A549 (cell line): ENCODE measurements at regions not wholly inside any gene's neighbourhood (a gene's known extent, or its start where the extent isn't known, plus 50 kb on each side); places are given as distances from the start of the nearest gene placed in this dataset.
A peak's percentile ranks its signal among the peaks of the same experiment; 100 is the strongest.
"Not testable (repeated sequence)": the region's sequence is repeated elsewhere in the genome, so short reads cannot be mapped to it uniquely, and the experiment has no call there.

Experiments
- ATAC-seq, 2 experiments: fragments of 200-7000 bp in 1 of 2; fragments of >200 bp in 1 of 2; cut with Nextera tagmentation in 1 of 2; cut with Tn5 transposase in 1 of 2; 3 replicates each; pipeline versions ENCODE4 v1.8.0 to v1.9.1; 2018 to 2020; ENCODE audit warnings: mild to moderate bottlenecking in 1 of 2, moderate library complexity in 1 of 2
- CTCF ChIA-PET: fragments of 300-600 bp; sonication (Branson Sonifier 250); formaldehyde crosslinking; extraction: SDS; loops from one replicate; lab custom pipeline; 2021; ENCODE audit warnings: antibody characterized with exemption, inconsistent platforms; lab: Yijun Ruan, JAX
- POLR2A ChIA-PET: fragments of 350-600 bp; formaldehyde crosslinking; extraction: SDS; loops from one replicate; lab custom pipeline; 2021; ENCODE audit warnings: antibody characterized with exemption, inconsistent platforms; lab: Yijun Ruan, JAX
- DNase-seq, 2 experiments: peaks; one replicate each; pipeline versions ENCODE4 v3.0.0 to v3.0.0-alpha.2; 2011 to 2016; ENCODE audit warnings: low read depth in 1 of 2, low spot score in 1 of 2
- FAIRE-seq: peaks from 2 replicates; lab custom pipeline; 2011; peaks lifted over from hg19 to GRCh38; lab: Jason Lieb, UNC
- H3K27ac ChIP-seq, 2 experiments: fragments of >200 bp; sonication (Bioruptor Twin); formaldehyde crosslinking; 3 replicates each; pipeline ENCODE4 v1.5.1; 2016 to 2017
- H3K4me1 ChIP-seq: fragments of >200 bp; sonication (Bioruptor Twin); formaldehyde crosslinking; 3 replicates; pipeline ENCODE4 v1.6.1; 2016
- H3K4me2 ChIP-seq: fragments of >200 bp; sonication (Bioruptor Twin); formaldehyde crosslinking; 3 replicates; pipeline ENCODE4 v1.6.1; 2016
- H3K4me3 ChIP-seq: fragments of >200 bp; sonication (Bioruptor Twin); formaldehyde crosslinking; 3 replicates; pipeline ENCODE4 v1.5.1; 2016
- H3K9me3 ChIP-seq: fragments of >200 bp; sonication (Bioruptor Twin); formaldehyde crosslinking; 3 replicates; pipeline ENCODE4 v1.6.1; 2016
- BHLHE40 ChIP-seq: IDR thresholded peaks from 2 replicates; pipeline ENCODE4 v1.6.1; 2012; ENCODE audit warnings: low read depth, low read length, inconsistent platforms
- CEBPB ChIP-seq, 2 experiments: fragments of >200 bp in 1 of 2; sonication (Bioruptor Twin) in 1 of 2; formaldehyde crosslinking in 1 of 2; IDR thresholded peaks; 2 replicates each; pipeline ENCODE4 v1.6.1; 2012 to 2016
- EHF ChIP-seq: fragments of 250-450 bp; sonication (Bioruptor Pico); IDR thresholded peaks from 2 replicates; pipeline ENCODE4 v1.5.0; 2020; ENCODE audit warnings: mild to moderate bottlenecking
- EHMT2 ChIP-seq: fragments of 200-600 bp; sonication (generic); IDR thresholded peaks from 2 replicates; pipeline ENCODE4 v1.6.1; 2016; ENCODE audit warnings: antibody characterized with exemption, low read depth, mild to moderate bottlenecking, moderate library complexity
- ELK1 ChIP-seq: fragments of 150-350 bp; IDR thresholded peaks from 2 replicates; pipeline ENCODE4 v1.6.1; 2014; ENCODE audit warnings: low read depth, mild to moderate bottlenecking, low read length
- ESRRA ChIP-seq: fragments of 150-350 bp; IDR thresholded peaks from 2 replicates; pipeline ENCODE4 v1.6.1; 2014; ENCODE audit warnings: mild to moderate bottlenecking, low read length, borderline replicate concordance
- FOXS1 ChIP-seq: fragments of 250-450 bp; sonication (Bioruptor Pico); IDR thresholded peaks from 2 replicates; pipeline ENCODE4 v1.5.0; 2020; ENCODE audit warnings: mild to moderate bottlenecking, moderate library complexity
- HDAC2 ChIP-seq: fragments of 200-600 bp; sonication (generic); IDR thresholded peaks from 2 replicates; pipeline ENCODE4 v1.6.1; 2016
- HOXA7 ChIP-seq: fragments of 250-450 bp; sonication (Bioruptor Pico); IDR thresholded peaks from 2 replicates; pipeline ENCODE4 v1.5.0; 2020; ENCODE audit warnings: mild to moderate bottlenecking, moderate library complexity
- HOXB5 ChIP-seq: fragments of 250-450 bp; sonication (Bioruptor Pico); IDR thresholded peaks from 2 replicates; pipeline ENCODE4 v1.5.0; 2020; ENCODE audit warnings: mild to moderate bottlenecking, moderate library complexity
- JUN ChIP-seq, 2 experiments: fragments of >200 bp; sonication (Bioruptor Twin); formaldehyde crosslinking; IDR thresholded peaks; 2 replicates in 1 of 2; 3 replicates in 1 of 2; pipeline ENCODE4 v1.6.1; 2016 to 2017
- KDM5A ChIP-seq: fragments of 200-600 bp; sonication (generic); IDR thresholded peaks from 2 replicates; pipeline ENCODE4 v1.6.1; 2016; ENCODE audit warnings: antibody characterized with exemption, mild to moderate bottlenecking
- MAZ ChIP-seq: fragments of 150-350 bp; IDR thresholded peaks from 2 replicates; pipeline ENCODE4 v1.6.1; 2014; ENCODE audit warnings: antibody characterized with exemption, low read depth, low read length, borderline replicate concordance
- MYC ChIP-seq: IDR thresholded peaks from 2 replicates; pipeline ENCODE4 v1.6.1; 2012; ENCODE audit warnings: mild to moderate bottlenecking, inconsistent platforms, low read length, improper control_type of control experiment, borderline replicate concordance
- NPAS2 ChIP-seq: fragments of 250-450 bp; sonication (Bioruptor Pico); IDR thresholded peaks from 2 replicates; pipeline ENCODE4 v1.8.0; 2022; ENCODE audit warnings: mild to moderate bottlenecking, moderate library complexity, borderline replicate concordance
- NR3C1 ChIP-seq: fragments of >200 bp; sonication (Bioruptor Twin); formaldehyde crosslinking; IDR thresholded peaks from 3 replicates; pipeline ENCODE4 v1.6.1; 2017
- POLR2A ChIP-seq: IDR thresholded peaks from 2 replicates; pipeline ENCODE4 v1.6.1; 2012; ENCODE audit warnings: mild to moderate bottlenecking, low read length
- RAD21 ChIP-seq, 2 experiments: fragments of >200 bp in 1 of 2; sonication (Bioruptor Twin) in 1 of 2; formaldehyde crosslinking in 1 of 2; IDR thresholded peaks in 1 of 2; conservative IDR thresholded peaks in 1 of 2; 2 replicates in 1 of 2; 3 replicates in 1 of 2; pipeline ENCODE4 v1.6.1; 2012 to 2018; ENCODE audit warnings: inconsistent platforms in 1 of 2
- RCOR1 ChIP-seq: fragments of 150-350 bp; IDR thresholded peaks from 2 replicates; pipeline ENCODE4 v1.6.1; 2014; ENCODE audit warnings: antibody characterized with exemption, low read length, low read depth
- RFX5 ChIP-seq: fragments of 450-650 bp; IDR thresholded peaks from 2 replicates; pipeline ENCODE4 v1.7.1; 2014; ENCODE audit warnings: antibody characterized with exemption, mild to moderate bottlenecking, moderate library complexity
- RNF2 ChIP-seq: fragments of 200-600 bp; sonication (generic); IDR thresholded peaks from 2 replicates; pipeline ENCODE4 v1.6.1; 2016; ENCODE audit warnings: low read depth, mild to moderate bottlenecking, antibody characterized with exemption, moderate library complexity, borderline replicate concordance
- SMC3 ChIP-seq: fragments of >200 bp; sonication (Bioruptor Twin); formaldehyde crosslinking; IDR thresholded peaks from 3 replicates; pipeline ENCODE4 v1.6.1; 2018; ENCODE audit warnings: inconsistent platforms
- SREBF2 ChIP-seq: fragments of 450-650 bp; IDR thresholded peaks from 2 replicates; pipeline ENCODE4 v1.6.1; 2014; ENCODE audit warnings: mild to moderate bottlenecking, moderate library complexity
- TFCP2L1 ChIP-seq: fragments of 250-450 bp; sonication (Bioruptor Pico); IDR thresholded peaks from 2 replicates; pipeline ENCODE4 v1.5.0; 2021; ENCODE audit warnings: mild to moderate bottlenecking
- ZC3H11A ChIP-seq: fragments of 450-650 bp; IDR thresholded peaks from 2 replicates; pipeline ENCODE4 v1.6.1; 2014; ENCODE audit warnings: antibody characterized with exemption, mild to moderate bottlenecking
- ZFP36 ChIP-seq: fragments of 450-650 bp; IDR thresholded peaks from 2 replicates; pipeline ENCODE4 v1.6.1; 2014; ENCODE audit warnings: borderline replicate concordance; ENCODE audit not compliant: partially characterized antibody
- ZNF302 ChIP-seq: fragments of 250-450 bp; sonication (Bioruptor Pico); IDR thresholded peaks from 2 replicates; pipeline ENCODE4 v1.9.0; 2021; ENCODE audit warnings: inconsistent platforms, mild to moderate bottlenecking, moderate library complexity
- ZSCAN20 ChIP-seq: fragments of 250-450 bp; sonication (Bioruptor Pico); IDR thresholded peaks from 2 replicates; pipeline ENCODE4 v1.8.0; 2022; ENCODE audit warnings: mild to moderate bottlenecking, moderate library complexity
- WGBS: methylation state at CpG from one replicate; pipeline ENCODE4 v1.1.6; 2017; ENCODE audit errors: missing lambda C conversion rate; 5-methylcytosine and 5-hydroxymethylcytosine counted together
- TF ChIP-seq, protein P1 (sequence below): IDR thresholded peaks from 2 replicates; pipeline ENCODE4 v1.6.1; 2012
- TF ChIP-seq, protein P2 (sequence below): fragments of >200 bp; sonication (Bioruptor Twin); formaldehyde crosslinking; IDR thresholded peaks from 3 replicates; pipeline ENCODE4 v1.5.1; 2016
- TF ChIP-seq, protein P3 (sequence below): fragments of 450-650 bp; IDR thresholded peaks from 2 replicates; pipeline ENCODE4 v1.6.1; 2014; ENCODE audit warnings: antibody characterized with exemption
- TF ChIP-seq, protein P4 (sequence below): IDR thresholded peaks from 2 replicates; pipeline ENCODE4 v1.6.1; 2012; ENCODE audit warnings: low read depth, borderline replicate concordance

DNA sequence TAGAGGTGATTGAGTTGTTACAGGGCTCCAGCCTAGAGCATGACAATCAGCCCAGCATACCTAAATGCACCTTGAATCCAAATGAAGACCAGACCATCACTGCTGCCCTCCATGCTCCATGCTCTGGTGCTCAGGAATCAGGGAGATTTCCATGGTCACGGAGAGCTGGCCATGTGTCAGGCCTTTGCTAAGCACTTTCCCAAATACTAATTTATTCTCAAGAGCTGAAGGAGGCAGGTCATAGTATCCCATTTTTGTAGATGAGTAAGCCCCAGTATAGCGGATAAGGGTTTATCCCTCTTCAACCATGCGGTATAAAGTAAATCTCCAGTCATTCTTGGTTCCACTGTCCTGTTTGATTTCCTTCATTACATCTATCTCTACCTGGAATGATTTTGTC, 240.8 kb downstream of the TFAP2A start:
- H3K9me3 ChIP-seq, result no peaks in the 10 kb centered on the region
- ChIA-PET POLR2A (no interaction called here), CTCF (no interaction called here)
- FAIRE-seq (no peak), ATAC-seq (no peak), DNase-seq (no peak)
- WGBS, result 100% methylated on average over 3 of the region's 3 CpGs
- TF ChIP-seq ZSCAN20 (CRISPR knock-in tag), result no peak
- TF ChIP-seq SMC3, result no peak
- TF ChIP-seq SREBF2, result no peak
- no peak for TF ChIP-seq POLR2A
- no peak for TF ChIP-seq TFCP2L1 (CRISPR knock-in tag)
- no peak for TF ChIP-seq BHLHE40
- TF ChIP-seq, protein P1, sequence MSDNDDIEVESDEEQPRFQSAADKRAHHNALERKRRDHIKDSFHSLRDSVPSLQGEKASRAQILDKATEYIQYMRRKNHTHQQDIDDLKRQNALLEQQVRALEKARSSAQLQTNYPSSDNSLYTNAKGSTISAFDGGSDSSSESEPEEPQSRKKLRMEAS, result no peak
- TF ChIP-seq, protein P2, sequence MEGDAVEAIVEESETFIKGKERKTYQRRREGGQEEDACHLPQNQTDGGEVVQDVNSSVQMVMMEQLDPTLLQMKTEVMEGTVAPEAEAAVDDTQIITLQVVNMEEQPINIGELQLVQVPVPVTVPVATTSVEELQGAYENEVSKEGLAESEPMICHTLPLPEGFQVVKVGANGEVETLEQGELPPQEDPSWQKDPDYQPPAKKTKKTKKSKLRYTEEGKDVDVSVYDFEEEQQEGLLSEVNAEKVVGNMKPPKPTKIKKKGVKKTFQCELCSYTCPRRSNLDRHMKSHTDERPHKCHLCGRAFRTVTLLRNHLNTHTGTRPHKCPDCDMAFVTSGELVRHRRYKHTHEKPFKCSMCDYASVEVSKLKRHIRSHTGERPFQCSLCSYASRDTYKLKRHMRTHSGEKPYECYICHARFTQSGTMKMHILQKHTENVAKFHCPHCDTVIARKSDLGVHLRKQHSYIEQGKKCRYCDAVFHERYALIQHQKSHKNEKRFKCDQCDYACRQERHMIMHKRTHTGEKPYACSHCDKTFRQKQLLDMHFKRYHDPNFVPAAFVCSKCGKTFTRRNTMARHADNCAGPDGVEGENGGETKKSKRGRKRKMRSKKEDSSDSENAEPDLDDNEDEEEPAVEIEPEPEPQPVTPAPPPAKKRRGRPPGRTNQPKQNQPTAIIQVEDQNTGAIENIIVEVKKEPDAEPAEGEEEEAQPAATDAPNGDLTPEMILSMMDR, result no peak
- no peak for TF ChIP-seq RFX5
- TF ChIP-seq HOXB5 (CRISPR knock-in tag), result no peak
- no peak for TF ChIP-seq NR3C1
- TF ChIP-seq ZNF302 (CRISPR knock-in tag), result no peak
- no peak for TF ChIP-seq EHMT2
- TF ChIP-seq RAD21 (conservative IDR thresholded peaks at IDR 0.05 in 1 of 2, IDR thresholded peaks at IDR 0.05 in 1 of 2), result no peak
- no peak for TF ChIP-seq MAZ
- TF ChIP-seq ELK1, result no peak
- TF ChIP-seq, protein P3, sequence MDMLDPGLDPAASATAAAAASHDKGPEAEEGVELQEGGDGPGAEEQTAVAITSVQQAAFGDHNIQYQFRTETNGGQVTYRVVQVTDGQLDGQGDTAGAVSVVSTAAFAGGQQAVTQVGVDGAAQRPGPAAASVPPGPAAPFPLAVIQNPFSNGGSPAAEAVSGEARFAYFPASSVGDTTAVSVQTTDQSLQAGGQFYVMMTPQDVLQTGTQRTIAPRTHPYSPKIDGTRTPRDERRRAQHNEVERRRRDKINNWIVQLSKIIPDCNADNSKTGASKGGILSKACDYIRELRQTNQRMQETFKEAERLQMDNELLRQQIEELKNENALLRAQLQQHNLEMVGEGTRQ, result no peak
- H3K27ac ChIP-seq, result peak overlapping the region in 1 of 2 experiments; percentile 12; a peak in 2 of 6 replicates
- no peak overlapping the region for H3K4me2 ChIP-seq
- H3K4me1 ChIP-seq, result peaks cover 35% of the 10 kb centered on the region
- no peak overlapping the region for H3K4me3 ChIP-seq

GRCh38 chr6:10171706-10172105, 243.2 kb downstream of the TFAP2A start:
- CTCF ChIA-PET, FAIRE-seq, POLR2A ChIA-PET: not testable (repeated sequence)

GRCh38 chr6:10170816-10171215, 244.1 kb downstream of the TFAP2A start:
- H3K27ac ChIP-seq, result no peak overlapping the region
- CTCF ChIA-PET, result no interaction called here
- POLR2A ChIA-PET, result no interaction called here
- DNase-seq, result no peak
- H3K4me1 ChIP-seq, result peaks cover 14% of the 10 kb centered on the region
- 65% methylated on average over 5 of the region's 5 CpGs for WGBS
- TF ChIP-seq EHF (CRISPR knock-in tag) (no peak), ESRRA (no peak), ZC3H11A (no peak), TFCP2L1 (CRISPR knock-in tag) (no peak), JUN (IDR thresholded peaks at IDR 0.05) (no peak), RNF2 (no peak), BHLHE40 (no peak), HDAC2 (no peak), NPAS2 (CRISPR knock-in tag) (no peak), NR3C1 (no peak), RCOR1 (no peak), FOXS1 (CRISPR knock-in tag) (no peak), ZFP36 (no peak), HOXA7 (CRISPR knock-in tag) (no peak), KDM5A (no peak), CEBPB (IDR thresholded peaks at IDR 0.05) (no peak), MYC (no peak)
- TF ChIP-seq, protein P4, sequence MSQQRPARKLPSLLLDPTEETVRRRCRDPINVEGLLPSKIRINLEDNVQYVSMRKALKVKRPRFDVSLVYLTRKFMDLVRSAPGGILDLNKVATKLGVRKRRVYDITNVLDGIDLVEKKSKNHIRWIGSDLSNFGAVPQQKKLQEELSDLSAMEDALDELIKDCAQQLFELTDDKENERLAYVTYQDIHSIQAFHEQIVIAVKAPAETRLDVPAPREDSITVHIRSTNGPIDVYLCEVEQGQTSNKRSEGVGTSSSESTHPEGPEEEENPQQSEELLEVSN, result no peak
- FAIRE-seq, result no peak
- ATAC-seq, result no peak
- no peaks in the 10 kb centered on the region for H3K9me3 ChIP-seq
- H3K4me3 ChIP-seq, result no peak overlapping the region
- H3K4me2 ChIP-seq, result no peak overlapping the region

More at GRCh38 chr6:10171706-10172105, 243.2 kb downstream of the TFAP2A start:
- H3K27ac ChIP-seq, ATAC-seq, H3K9me3 ChIP-seq, H3K4me2 ChIP-seq, H3K4me3 ChIP-seq, DNase-seq: not testable (repeated sequence)
- WGBS, result no CpG with 5 or more reads among the region's 29 CpGs
- peaks cover 20% of the 10 kb centered on the region for H3K4me1 ChIP-seq
